Fibroblast of peridontal ligament (primary cell): ENCODE measurements at regions not wholly inside any gene's neighbourhood (a gene's known extent, or its start where the extent isn't known, plus 50 kb on each side); places are given as distances from the start of the nearest gene placed in this dataset.
A peak's percentile ranks its signal among the peaks of the same experiment; 100 is the strongest.

Experiments
- DNase-seq: peaks from one replicate; pipeline ENCODE4 v3.0.0-alpha.2; 2010; ENCODE audit errors: extremely low read depth

GRCh38 chr2:41686156-41686555, 361.7 kb upstream of the PKDCC start:
- DNase-seq = no peak

- no peak for DNase-seq
Observed at GRCh38 chr2:41691561-41691960, 356.3 kb upstream of the PKDCC start.

GRCh38 chr2:41694536-41695049, 353.2 kb upstream of the PKDCC start:
- DNase-seq = no peak

GRCh38 chr2:41695198-41696113, 352.4 kb upstream of the PKDCC start:
- DNase-seq = no peak

- DNase-seq = no peak
Observed at GRCh38 chr2:41697389-41697788, 350.4 kb upstream of the PKDCC start.

GRCh38 chr2:41698678-41699422, 349.0 kb upstream of the PKDCC start:
- peak; percentile 16 for DNase-seq

- DNase-seq = no peak
Observed at GRCh38 chr2:41701231-41701630, 346.6 kb upstream of the PKDCC start.

- DNase-seq = no peak
Observed at GRCh38 chr2:41703123-41703522, 344.7 kb upstream of the PKDCC start.

GRCh38 chr2:41705634-41706033, 342.2 kb upstream of the PKDCC start:
- DNase-seq = no peak

GRCh38 chr2:41706286-41706685, 341.5 kb upstream of the PKDCC start:
- DNase-seq = no peak

- no peak for DNase-seq
Observed at GRCh38 chr2:41707790-41708451, 339.9 kb upstream of the PKDCC start.

GRCh38 chr2:41709702-41710599, 337.9 kb upstream of the PKDCC start:
- no peak for DNase-seq

GRCh38 chr2:41710944-41711343, 336.9 kb upstream of the PKDCC start:
- DNase-seq = no peak

- DNase-seq = no peak
Observed at GRCh38 chr2:41711736-41712135, 336.1 kb upstream of the PKDCC start.

- DNase-seq = no peak
Observed at GRCh38 chr2:41716497-41716896, 331.3 kb upstream of the PKDCC start.

- no peak for DNase-seq
Observed at GRCh38 chr2:41717839-41718238, 330.0 kb upstream of the PKDCC start.

GRCh38 chr2:41718705-41719104, 329.1 kb upstream of the PKDCC start:
- DNase-seq = no peak

- DNase-seq = no peak
Observed at GRCh38 chr2:41719756-41720155, 328.1 kb upstream of the PKDCC start.

GRCh38 chr2:41720331-41721251, 327.2 kb upstream of the PKDCC start:
- DNase-seq = peak; percentile 50
